DND-41 (cell line): ENCODE measurements at regions not wholly inside any gene's neighbourhood (a gene's known extent, or its start where the extent isn't known, plus 50 kb on each side); places are given as distances from the start of the nearest gene placed in this dataset.

Source experiments
- CTCF ChIP-seq: IDR thresholded peaks from 2 replicates; pipeline ENCODE4 v1.5.1; 2012; ENCODE audit warnings: borderline replicate concordance, low read length, moderate library complexity, mild to moderate bottlenecking; ENCODE audit not compliant: poor library complexity, severe bottlenecking; ENCODE audit errors: extremely low read depth
- EZH2 ChIP-seq: IDR thresholded peaks from 3 replicates; pipeline ENCODE4 v1.6.1; 2012; ENCODE audit warnings: borderline replicate concordance, low read depth, mild to moderate bottlenecking, moderate library complexity, low read length, inconsistent platforms; ENCODE audit not compliant: severe bottlenecking

- TF ChIP-seq CTCF (no peak), EZH2 (no peak)
Observed at GRCh38 chr10:78426181-78426580, 392.5 kb downstream of the RPS24 start.
